DMS 273 (cell line): ENCODE measurements at regions not wholly inside any gene's neighbourhood (a gene's known extent, or its start where the extent isn't known, plus 50 kb on each side); places are given as distances from the start of the nearest gene placed in this dataset.
"Not testable (repeated sequence)": the region's sequence is repeated elsewhere in the genome, so short reads cannot be mapped to it uniquely, and the experiment has no call there.

ENCODE experiments used
- DNase-seq: peaks from one replicate; lab custom pipeline; 2025; ENCODE audit not compliant: unreplicated experiment; lab: John Stamatoyannopoulos, UW

DNA sequence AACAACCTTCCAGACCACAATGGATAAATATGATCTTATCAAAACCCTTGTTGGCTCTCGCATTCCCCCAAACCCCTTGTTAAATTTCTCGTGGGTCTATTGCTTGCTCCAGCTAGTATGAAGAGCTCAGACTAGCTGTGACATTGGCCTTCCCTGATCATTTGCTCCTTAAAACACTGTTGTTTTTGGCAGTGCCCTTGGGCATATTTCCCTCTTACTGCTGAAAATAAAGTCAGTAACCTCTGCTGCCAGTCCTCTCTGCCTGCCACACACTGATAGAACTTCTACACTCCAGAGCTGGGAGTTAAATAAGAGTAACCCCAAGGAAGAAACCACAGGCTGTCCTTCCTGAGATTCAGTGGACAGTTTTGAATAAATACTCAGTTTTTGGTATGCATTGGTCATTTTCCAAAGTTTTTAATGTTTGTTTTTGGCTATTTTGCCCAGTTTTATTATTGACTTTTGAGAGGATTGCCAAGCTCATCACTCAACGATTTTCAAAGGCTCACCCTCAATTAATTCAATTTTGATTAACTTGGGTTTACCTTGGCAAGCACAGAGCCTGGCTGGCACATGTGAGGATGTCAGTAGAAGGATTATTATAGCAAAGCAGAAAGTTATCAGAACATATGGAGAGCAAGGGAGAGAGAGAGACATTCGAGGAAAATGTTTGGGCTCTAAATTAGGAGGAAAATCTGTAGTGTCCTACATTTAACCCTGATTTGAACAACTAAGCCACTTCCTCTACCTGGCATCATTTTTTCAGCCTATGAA is 84.3 kb upstream of the SYN3 start:
- DNase-seq = no peak

DNA sequence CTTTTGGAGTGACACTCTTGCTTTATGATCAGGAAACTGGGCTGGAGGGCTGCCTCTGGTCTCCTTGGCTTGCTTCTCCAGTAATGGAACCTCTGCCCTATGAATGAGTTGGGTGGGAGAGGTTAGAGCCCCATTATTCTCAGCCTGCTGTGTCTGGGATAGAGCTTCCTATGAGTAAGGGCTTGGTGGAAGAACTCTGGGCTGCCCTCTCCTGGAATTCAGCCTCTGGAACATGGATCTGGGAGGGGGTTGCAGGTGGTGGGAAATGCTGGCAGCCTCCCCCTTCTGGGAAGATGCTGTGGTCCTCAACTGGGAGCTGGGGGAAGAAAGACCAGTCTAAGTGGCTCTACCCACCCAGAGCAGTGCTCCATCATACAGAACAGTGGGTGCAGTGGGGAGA is 81.8 kb upstream of the SYN3 start:
- DNase-seq = no peak

DNA sequence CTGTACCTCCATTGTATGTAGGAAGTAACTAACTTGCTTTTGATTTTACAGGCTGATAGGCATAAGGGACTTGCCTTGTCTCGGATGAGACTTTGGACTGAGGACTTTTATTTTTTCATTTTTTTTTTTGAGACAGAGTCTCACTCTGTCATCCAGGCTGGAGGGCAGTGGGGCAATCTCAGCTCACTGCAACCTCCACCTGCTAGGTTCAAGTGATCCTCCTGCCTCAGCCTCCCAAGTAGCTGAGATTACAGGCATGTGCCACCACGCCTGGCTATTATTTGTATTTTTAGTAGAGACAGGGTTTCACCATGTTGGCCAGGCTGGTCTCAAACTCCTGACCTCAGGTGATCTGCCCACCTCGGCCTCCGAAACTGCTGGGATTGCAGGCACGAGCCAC is 80.2 kb upstream of the SYN3 start:
- not testable (repeated sequence) for DNase-seq

DNA sequence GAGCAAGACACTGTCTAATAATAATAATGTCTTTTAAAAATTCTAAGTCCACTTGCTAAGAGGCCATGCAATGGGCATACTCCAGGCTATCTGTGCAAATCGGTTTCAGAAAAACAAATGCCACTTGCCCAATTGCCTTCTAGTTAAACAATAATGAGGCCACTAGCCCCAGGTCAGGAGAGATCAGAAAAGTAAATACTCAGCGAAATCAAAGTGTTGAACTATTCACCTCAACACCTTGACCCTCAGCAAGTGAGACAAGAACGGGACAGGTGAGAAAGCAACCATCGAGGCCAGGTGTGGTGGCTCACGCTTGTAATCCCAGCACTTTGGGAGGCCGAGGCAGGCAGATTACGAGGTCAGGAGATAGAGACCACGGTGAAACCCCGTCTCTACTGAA is 72.3 kb upstream of the SYN3 start:
- DNase-seq = no peak

DNA sequence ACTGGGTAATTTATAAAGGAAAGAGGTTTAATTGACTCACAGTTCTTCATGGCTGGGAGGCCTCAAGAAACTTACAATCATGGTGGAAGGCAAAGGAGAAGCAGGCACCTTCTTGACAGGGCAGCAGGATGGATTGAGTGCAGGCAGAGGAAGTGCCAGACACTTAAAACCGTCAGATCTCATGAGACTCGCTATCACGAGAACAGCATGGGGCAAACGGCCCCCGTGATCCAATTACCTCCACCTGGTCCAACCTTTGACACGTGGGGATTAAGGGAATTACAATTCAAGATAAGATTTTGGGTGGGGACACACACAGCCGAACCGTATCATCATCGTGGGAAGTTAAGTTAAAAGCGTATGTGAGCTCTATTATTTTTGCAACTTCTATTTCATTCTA is 71.4 kb upstream of the SYN3 start:
- no peak for DNase-seq

DNA sequence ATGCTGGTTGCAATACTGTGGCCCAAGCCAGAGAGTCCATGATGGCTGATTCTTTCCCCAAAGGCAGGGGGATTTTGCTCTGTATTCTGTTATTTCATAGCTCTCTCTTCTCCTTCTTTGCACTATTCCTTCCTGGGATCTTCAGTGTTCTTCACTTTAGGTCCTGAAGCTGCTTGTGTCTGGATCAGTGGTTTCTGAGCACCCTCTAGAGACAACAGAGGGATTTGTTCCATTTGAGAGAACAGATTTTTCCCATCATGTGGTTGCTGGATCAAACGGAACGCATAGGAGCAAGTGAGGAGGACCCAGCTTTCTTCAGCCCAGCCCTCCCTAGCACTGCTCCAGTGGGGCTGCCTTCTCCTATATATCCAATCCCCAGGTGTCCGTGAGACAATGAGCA is 68.7 kb upstream of the SYN3 start:
- DNase-seq = peak; percentile 42

DNA sequence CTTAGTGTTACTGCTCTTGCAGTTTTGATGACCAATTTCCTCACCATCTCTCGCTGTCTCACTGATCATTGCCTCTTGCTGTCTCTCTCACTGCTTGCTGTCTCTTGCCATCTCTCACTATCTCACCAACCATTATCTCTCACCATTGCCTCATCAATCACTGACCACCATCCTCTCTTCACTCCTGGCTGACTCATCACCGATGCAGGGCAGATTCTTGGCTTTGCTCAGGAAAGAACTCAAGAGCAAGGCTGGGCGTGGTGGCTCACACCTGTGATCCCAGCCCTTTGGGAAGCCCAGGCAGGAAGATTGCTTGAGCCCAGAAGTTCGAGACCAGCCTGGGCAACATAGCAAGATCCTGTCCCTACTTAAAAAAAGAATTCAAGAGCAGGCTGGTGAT is 66.3 kb upstream of the SYN3 start:
- no peak for DNase-seq

DNA sequence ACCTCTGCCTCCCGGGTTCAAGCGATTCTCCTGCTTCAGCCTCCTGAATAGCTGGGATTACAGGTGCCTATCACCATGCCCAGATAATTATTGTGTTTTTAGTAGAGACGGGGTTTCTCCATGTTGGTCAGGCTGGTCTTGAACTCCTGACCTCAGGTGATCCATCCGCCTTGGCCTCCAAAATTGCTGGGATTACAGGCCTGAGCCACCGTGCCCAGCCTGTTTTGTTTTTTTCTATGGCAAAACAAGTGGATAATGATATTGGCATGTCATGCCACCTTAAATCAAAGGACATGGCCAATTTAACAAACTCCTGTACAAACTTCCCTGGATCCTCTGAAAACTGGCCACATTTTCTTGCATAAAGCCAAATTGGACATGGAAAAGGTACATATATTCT is 64.3 kb upstream of the SYN3 start:
- DNase-seq = not testable (repeated sequence)

DNA sequence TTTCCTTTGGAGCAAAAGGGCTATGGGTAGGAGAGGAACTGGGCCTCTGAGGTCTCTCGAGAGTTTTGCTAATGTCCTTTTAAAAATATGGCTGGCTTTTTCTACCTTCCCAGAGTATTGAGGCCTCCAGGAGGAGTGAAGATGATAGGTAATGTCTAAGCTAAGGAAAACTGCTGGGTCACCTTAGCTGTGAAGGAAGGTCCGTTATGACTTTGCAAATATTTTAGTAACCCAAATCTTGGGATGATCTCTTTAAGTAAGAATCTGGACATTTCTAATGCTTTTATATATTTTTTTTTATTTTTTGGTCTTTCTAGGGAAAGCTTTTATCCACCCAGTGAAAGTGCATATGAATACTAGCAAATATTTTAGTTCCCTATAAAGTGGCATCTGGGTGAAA is 60.9 kb upstream of the SYN3 start:
- no peak for DNase-seq

DNA sequence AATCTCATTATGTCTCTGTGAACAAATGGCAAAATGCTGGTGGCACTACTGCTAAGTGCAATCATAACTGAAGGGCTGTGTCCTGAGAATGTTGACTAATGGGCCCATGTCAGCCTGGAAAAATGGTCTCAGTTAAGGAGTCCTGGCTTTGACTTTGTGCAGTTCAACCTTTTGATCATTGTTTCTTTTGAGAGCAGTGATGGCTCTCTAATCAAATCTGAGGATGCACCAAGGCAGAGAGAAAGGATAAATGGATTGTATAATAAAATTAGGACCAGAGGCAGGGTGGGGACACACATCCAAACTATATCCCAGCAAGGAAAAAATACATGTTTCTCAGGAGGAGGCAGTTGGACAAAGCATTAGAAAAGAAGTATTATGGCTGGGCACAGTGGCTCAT is 59.6 kb upstream of the SYN3 start:
- no peak for DNase-seq

DNA sequence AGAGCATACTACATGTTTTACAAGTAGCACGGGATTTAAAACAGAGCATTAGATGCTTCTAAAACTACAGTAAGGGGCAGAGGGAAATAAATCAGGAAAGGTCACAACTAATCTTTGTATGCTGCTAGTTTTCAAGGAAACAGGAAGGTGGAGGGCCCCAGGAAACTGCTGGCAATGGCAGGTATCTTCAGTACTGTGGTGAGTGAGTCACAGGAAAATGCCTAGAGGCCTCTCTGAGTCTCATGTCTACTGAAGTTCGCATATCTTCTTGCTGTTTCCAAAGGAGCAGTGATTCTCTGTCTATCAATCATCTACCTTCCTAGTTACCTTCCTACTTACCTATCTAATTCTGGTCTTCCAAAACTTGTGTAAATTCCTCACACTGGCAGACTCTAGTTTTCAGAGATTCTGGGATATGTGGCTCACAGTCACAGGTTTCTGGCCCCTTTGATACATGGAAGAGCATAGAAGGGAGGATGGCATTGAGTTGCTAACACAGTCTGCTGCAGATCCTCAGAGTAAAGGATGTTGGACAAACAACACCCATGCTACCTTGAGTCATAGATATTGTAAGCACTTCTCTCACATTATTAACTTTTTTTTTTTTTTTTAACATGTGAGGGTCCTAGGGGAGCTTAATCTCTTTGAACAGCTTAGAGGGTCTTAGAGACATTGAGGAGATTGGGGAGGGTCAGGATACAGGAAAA is 58.8 kb upstream of the SYN3 start:
- no peak for DNase-seq

DNA sequence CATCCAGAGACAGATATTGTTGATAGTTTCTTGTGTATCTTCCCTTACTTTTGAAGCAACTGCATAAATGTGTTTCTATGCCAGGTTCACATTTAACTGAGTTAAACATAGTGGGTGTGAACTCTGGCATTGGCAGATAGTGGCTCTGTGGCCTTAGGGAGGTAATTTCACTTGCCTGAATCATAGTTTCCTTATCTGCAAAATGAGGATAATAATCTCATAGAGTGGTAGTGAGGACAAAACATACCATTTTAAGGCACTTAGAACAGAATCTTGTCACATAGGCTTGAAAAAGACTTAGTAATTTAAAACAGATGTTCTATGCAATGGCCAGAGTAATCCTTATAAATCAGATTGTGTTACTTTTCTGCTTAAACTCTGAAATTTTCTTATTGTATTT is 56.4 kb upstream of the SYN3 start:
- no peak for DNase-seq

DNA sequence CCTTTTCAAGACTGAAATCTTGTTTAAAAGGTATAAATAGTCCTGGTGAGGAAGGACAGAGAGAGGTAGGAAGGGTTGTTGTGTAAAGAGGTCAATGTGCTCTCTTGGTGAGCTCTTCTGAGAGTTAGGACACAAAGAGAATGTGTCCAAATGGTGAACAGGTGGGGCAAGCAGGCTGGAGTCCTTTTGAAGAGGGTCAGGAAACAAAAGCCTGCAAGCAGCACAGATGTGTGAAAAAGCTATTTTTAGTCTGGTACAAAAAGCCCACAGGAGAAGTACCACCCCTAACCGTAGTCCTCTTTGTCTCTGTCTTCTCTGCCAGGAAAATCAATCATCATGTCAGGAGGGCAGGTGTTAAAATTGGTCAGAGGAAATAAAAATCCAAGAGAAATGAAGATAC is 54.4 kb upstream of the SYN3 start:
- peak; percentile 39 for DNase-seq

DNA sequence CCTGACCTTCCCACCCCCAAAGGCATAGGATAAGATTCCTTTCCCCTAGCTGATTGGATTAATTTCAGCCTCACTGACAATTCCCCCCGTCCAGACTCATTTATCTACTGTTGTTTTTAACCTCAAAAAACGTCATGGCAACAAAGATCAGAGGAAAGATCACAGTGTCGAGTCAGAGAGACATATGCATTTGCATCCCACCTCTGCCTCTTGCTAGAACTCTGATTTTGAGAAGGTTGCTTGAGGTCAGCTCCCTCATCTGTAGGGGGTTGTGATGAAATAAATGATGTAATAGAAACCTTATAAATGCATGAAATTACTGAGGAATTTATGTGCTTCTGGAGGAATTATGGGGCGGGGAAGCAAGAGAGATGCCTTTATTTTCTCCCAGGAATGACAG is 53.3 kb upstream of the SYN3 start:
- peak; percentile 12 for DNase-seq

DNA sequence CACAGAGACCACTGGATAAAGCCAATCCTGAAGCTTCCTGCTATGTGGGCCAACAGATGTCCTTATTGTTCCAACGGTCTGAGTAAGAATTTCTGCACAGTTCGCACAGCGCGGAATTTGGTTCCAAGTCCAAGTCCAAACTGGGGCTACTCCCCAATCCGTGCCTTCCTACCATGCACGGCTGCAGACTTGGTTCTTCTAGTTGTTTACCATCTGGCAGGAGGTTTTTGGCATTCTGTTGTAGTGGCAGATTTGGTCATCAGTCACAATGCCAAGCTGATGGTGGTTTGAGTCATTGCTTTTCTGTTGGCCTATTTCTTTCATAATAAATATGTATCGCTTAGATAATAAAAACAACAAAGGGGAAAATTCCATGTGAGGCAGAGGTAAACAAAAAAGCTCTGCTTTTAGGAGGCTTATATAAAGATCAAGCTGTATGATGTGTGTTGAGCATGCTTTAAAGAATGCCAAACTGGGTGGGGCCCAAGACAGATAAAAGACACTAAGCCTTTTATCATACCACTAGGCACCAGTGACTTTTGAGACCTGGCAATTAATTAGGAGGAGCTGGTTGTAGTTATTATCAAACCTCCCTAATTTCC is 52.5 kb upstream of the SYN3 start:
- DNase-seq = peak; percentile 53

DNA sequence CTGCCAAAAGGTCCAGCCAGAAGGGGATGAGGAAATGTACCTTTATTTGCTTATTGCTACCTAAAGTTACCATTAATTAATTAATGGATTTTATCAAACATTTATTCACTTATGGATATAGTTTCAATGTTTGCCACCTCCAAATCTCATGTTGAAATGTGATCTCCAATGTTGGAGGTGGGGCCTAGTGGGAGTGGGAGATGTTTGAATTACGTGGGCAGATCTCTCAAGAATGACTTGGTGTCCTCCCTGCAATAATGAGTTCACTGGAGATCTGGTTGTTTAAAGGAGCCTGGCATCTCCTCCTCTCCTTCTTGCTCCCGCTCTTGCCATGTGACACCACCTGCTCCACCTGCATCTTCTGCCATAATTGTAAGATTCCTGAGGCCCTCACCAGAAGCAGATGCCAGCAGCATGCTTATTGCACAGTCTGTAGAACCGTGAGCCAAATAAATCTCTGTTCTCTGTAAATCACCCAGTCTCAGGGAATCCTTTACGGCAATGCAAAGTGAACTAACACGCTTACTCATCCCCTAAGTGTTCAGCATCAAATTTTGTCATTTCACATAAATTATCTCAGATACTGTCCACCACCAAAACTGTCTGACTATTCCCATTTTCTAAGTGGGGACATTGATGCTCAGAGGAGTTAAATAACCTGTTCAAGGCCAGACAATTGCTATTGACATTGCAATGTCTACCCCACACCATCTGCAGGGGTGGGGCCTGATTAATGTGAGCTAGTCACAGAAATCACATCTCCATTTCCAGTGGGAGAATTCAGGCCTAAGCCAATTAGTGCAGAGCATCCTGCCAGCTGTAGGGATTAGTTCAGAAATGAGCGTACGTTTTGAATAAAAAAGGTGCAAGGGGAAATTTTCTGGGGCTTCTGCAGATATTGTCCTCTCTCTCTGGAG is 51.6 kb upstream of the SYN3 start:
- DNase-seq = peak; percentile 57

DNA sequence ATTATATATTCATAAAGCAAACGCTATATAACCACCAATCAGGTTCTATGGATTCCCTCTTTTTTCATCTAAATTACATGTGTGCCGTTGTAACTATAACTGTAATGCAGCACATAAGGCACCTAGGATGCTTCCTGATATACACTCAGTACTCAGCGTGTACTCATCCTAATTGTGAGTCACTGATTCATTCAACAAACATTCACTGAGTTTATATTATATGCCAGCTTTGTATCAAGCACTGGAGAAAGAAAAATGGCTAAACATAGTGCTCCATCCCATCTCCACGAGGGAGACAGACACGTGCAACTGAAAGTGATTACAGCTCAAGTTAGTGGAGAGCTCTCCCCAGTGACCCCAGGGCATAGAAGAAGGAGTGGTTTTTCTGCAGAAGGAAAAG is 49.9 kb upstream of the SYN3 start:
- no peak for DNase-seq
